Activated B cell treated with CpG ODN at 0.5 μM for 24 hours (primary cell): ENCODE measurements at regions not wholly inside any gene's neighbourhood (a gene's known extent, or its start where the extent isn't known, plus 50 kb on each side); places are given as distances from the start of the nearest gene placed in this dataset.

Source experiments
- ATAC-seq: fragments of 200-7000 bp; cut with Tn5 transposase; one replicate; pipeline ENCODE4 v1.10.0; 2021; ENCODE audit warnings: low read depth, mild to moderate bottlenecking, moderate library complexity
- CTCF ChIA-PET: fragments of 350-600 bp; sonication (Branson Sonifier 250); formaldehyde crosslinking; loops from one replicate; lab custom pipeline; 2021; ENCODE audit warnings: antibody characterized with exemption; lab: Charles Lee
- POLR2A ChIA-PET: fragments of 350-600 bp; sonication (Branson Sonifier 250); formaldehyde crosslinking; loops from one replicate; lab custom pipeline; 2021; ENCODE audit warnings: antibody characterized with exemption; lab: Charles Lee
- DNase-seq: peaks from one replicate; pipeline ENCODE4 v3.0.0; 2022
- H3K27ac Mint-ChIP-seq: one replicate; pipeline ENCODE4 v1.8.0; 2020; ENCODE audit warnings: mixed read lengths
- H3K27me3 Mint-ChIP-seq: one replicate; pipeline ENCODE4 v1.8.0; 2021; ENCODE audit warnings: mixed read lengths
- H3K36me3 Mint-ChIP-seq: one replicate; pipeline ENCODE4 v1.8.0; 2021; ENCODE audit warnings: low read depth, mixed read lengths
- H3K4me1 Mint-ChIP-seq: one replicate; pipeline ENCODE4 v1.8.0; 2021; ENCODE audit warnings: mixed read lengths
- H3K4me3 Mint-ChIP-seq: one replicate; pipeline ENCODE4 v1.8.0; 2020; ENCODE audit warnings: mild to moderate bottlenecking, mixed read lengths
- H3K9me3 Mint-ChIP-seq: one replicate; pipeline ENCODE4 v1.8.0; 2020; ENCODE audit warnings: mixed read lengths
- CTCF ChIP-seq: fragments of 200-600 bp; IDR thresholded peaks from one replicate; pipeline ENCODE4 v1.8.0; 2022; ENCODE audit warnings: antibody characterized with exemption, mild to moderate bottlenecking
- intact Hi-C: fragments of 100-400 bp; cut with micrococcal nuclease; formaldehyde crosslinking; loops from one replicate; pipeline ENCODE4 v1.15.1; 2024

GRCh38 chr5:111013011-111013410 is 58.5 kb upstream of the TSLP start:
- ChIA-PET POLR2A (no interaction called here), CTCF (no interaction called here)
- ATAC-seq, result no peak
- intact Hi-C loops, result no loop called here
- H3K4me3 Mint-ChIP-seq, result no peak overlapping the region
- H3K27ac Mint-ChIP-seq, result no peak overlapping the region
- TF ChIP-seq CTCF, result no peak
- H3K4me1 Mint-ChIP-seq, result no peaks in the 10 kb centered on the region
- peaks cover 7% of the 10 kb centered on the region for H3K9me3 Mint-ChIP-seq
- H3K36me3 Mint-ChIP-seq, result no peaks in the 10 kb centered on the region
- no peaks in the 10 kb centered on the region for H3K27me3 Mint-ChIP-seq
- DNase-seq, result no peak

- Mint-ChIP-seq H3K36me3 (no peaks in the 10 kb centered on the region), H3K27me3 (no peaks in the 10 kb centered on the region), H3K27ac (no peak overlapping the region), H3K9me3 (no peaks in the 10 kb centered on the region), H3K4me3 (no peak overlapping the region), H3K4me1 (no peaks in the 10 kb centered on the region)
- DNase-seq, result no peak
- no peak for ATAC-seq
- intact Hi-C loops, result no loop called here
- POLR2A ChIA-PET, result no interaction called here
- CTCF ChIA-PET, result no interaction called here
- no peak for TF ChIP-seq CTCF
Measured at GRCh38 chr5:111016801-111017200, 54.7 kb upstream of the TSLP start.

- no peak overlapping the region for H3K27ac Mint-ChIP-seq
- H3K27me3 Mint-ChIP-seq, result no peaks in the 10 kb centered on the region
- H3K4me3 Mint-ChIP-seq, result no peak overlapping the region
- ATAC-seq, result no peak
- no peak for DNase-seq
- no peaks in the 10 kb centered on the region for H3K9me3 Mint-ChIP-seq
- no peaks in the 10 kb centered on the region for H3K4me1 Mint-ChIP-seq
- intact Hi-C loops, result no loop called here
- H3K36me3 Mint-ChIP-seq, result no peaks in the 10 kb centered on the region
- POLR2A ChIA-PET, result no interaction called here
- no peak for TF ChIP-seq CTCF
- CTCF ChIA-PET, result no interaction called here
Measured at GRCh38 chr5:111017731-111018130, 53.8 kb upstream of the TSLP start.
